Osteocyte (in vitro differentiated cells): ENCODE measurements at regions not wholly inside any gene's neighbourhood (a gene's known extent, or its start where the extent isn't known, plus 50 kb on each side); places are given as distances from the start of the nearest gene placed in this dataset.
A peak's percentile ranks its signal among the peaks of the same experiment; 100 is the strongest.
"Not testable (repeated sequence)": the region's sequence is repeated elsewhere in the genome, so short reads cannot be mapped to it uniquely, and the experiment has no call there.

ENCODE experiments used
- DNase-seq: peaks from one replicate; pipeline ENCODE4 v3.0.0; 2021; ENCODE audit warnings: mixed read lengths; ENCODE audit not compliant: unreplicated experiment; ENCODE audit errors: extremely low spot score
- H3K27ac Mint-ChIP-seq: one replicate; pipeline ENCODE4 v1.8.0; 2021; ENCODE audit warnings: mild to moderate bottlenecking, mixed read lengths; ENCODE audit not compliant: unreplicated experiment
- H3K27me3 Mint-ChIP-seq: one replicate; pipeline ENCODE4 v1.8.0; 2021; ENCODE audit warnings: mixed read lengths; ENCODE audit not compliant: unreplicated experiment
- H3K36me3 Mint-ChIP-seq: one replicate; pipeline ENCODE4 v1.8.0; 2021; ENCODE audit warnings: mixed read lengths; ENCODE audit not compliant: unreplicated experiment
- H3K4me1 Mint-ChIP-seq: one replicate; pipeline ENCODE4 v1.8.0; 2021; ENCODE audit warnings: mixed read lengths; ENCODE audit not compliant: unreplicated experiment
- H3K4me3 Mint-ChIP-seq: one replicate; pipeline ENCODE4 v1.8.0; 2021; ENCODE audit warnings: mild to moderate bottlenecking, moderate library complexity, mixed read lengths; ENCODE audit not compliant: unreplicated experiment
- H3K9me3 Mint-ChIP-seq: one replicate; pipeline ENCODE4 v1.8.0; 2021; ENCODE audit warnings: mixed read lengths; ENCODE audit not compliant: unreplicated experiment
- TF ChIP-seq, protein P1 (sequence below): fragments of 200-600 bp; sonication (generic); IDR thresholded peaks from 2 replicates; pipeline ENCODE4 v1.5.0; 2021; ENCODE audit warnings: antibody characterized with exemption, mild to moderate bottlenecking, moderate library complexity

DNA sequence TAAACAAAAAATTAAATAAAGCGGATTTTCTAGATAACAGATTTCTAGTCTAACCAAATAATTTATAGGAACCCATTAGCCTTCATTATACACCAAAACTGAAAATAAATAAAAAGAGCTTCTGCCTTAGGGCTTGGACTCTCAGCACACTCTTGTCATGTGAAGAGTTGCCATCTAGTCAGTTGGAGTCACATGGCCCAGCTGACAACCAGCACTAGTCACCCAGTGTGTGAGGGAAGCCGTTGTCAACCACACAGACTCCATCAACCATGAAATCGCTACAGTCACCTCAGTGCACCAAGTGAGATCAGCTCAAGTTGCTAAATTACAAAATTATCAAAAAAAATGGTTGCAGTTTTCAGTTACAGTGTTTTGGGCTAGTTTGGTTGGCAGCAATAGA, 470.0 kb downstream of the GASK1B start:
- Mint-ChIP-seq H3K4me1 (peaks cover 25% of the 10 kb centered on the region), H3K36me3 (no peaks in the 10 kb centered on the region), H3K9me3 (no peaks in the 10 kb centered on the region), H3K27me3 (no peaks in the 10 kb centered on the region), H3K4me3 (no peak overlapping the region), H3K27ac (peak overlapping the region; percentile 61)
- TF ChIP-seq, protein P1, sequence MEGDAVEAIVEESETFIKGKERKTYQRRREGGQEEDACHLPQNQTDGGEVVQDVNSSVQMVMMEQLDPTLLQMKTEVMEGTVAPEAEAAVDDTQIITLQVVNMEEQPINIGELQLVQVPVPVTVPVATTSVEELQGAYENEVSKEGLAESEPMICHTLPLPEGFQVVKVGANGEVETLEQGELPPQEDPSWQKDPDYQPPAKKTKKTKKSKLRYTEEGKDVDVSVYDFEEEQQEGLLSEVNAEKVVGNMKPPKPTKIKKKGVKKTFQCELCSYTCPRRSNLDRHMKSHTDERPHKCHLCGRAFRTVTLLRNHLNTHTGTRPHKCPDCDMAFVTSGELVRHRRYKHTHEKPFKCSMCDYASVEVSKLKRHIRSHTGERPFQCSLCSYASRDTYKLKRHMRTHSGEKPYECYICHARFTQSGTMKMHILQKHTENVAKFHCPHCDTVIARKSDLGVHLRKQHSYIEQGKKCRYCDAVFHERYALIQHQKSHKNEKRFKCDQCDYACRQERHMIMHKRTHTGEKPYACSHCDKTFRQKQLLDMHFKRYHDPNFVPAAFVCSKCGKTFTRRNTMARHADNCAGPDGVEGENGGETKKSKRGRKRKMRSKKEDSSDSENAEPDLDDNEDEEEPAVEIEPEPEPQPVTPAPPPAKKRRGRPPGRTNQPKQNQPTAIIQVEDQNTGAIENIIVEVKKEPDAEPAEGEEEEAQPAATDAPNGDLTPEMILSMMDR, result no peak
- no peak for DNase-seq

GRCh38 chr4:157701695-157701994, 471.2 kb downstream of the GASK1B start:
- Mint-ChIP-seq H3K27ac (peak overlapping the region; percentile 76), H3K36me3 (no peaks in the 10 kb centered on the region), H3K27me3 (no peaks in the 10 kb centered on the region), H3K9me3 (no peaks in the 10 kb centered on the region), H3K4me3 (no peak overlapping the region), H3K4me1 (peaks cover 25% of the 10 kb centered on the region)
- TF ChIP-seq, protein P1, result no peak
- DNase-seq, result no peak

DNA sequence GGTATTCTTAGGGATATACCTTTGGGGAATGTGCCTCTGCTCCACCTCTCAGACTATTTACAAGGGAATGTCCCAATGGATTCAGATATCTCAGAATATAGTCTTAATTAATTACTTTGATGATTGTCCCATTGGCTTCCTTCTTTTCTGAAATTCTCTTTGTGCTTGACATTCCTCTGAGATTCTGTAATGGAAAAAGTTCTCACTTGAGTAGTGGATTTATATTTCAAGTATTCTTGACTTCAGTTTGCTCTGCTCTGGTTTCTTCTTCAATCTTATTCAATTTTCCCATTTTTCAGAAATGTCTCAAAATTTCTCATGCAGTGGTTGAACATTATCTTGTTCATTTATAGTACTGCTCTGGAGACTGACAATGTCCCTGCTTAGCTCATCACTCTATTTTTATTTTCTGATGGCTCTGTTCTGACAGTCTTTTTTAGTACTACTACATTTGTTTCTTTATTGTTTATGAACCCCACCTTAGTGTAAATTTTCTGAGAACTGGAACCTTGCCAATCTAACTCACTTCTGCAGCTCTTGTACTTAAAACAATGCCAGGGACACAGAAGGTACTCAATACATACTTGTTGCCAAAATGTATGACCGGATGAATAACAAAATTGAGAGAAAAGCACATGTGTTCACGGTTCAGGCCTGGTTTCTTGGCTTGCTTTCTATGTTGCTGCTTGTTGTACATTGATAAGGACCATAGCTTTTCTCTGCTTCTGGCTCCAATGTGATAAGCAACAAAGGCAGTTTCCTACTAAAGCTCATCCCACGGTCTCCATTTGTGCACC, 471.7 kb downstream of the GASK1B start:
- Mint-ChIP-seq H3K36me3 (no peaks in the 10 kb centered on the region), H3K27me3 (no peaks in the 10 kb centered on the region), H3K4me1 (peaks cover 25% of the 10 kb centered on the region), H3K9me3 (no peaks in the 10 kb centered on the region), H3K4me3 (no peak overlapping the region), H3K27ac (peak overlapping the region; percentile 76)
- TF ChIP-seq, protein P1, result no peak
- DNase-seq, result no peak

DNA sequence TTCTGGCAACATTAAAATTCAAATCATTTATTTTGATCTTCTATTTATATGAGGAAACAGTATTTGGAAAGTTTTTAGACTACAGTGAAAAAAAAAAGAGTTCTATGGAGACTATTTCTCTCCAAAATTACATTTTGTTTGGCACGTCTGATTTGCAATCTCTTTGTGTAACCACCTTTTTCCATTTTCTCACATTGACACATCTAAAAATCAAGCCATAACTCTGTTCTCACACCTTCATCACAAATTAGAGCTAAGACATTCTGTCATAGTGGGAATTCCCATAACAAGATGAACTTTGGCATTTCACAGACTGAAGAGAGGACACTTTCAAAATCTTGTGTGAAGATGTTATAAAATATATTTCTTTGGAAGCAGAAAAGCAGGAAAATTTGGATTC, 468.9 kb downstream of the GRIA2 start:
- H3K27me3 Mint-ChIP-seq, result peaks cover 4% of the 10 kb centered on the region
- H3K9me3 Mint-ChIP-seq, result no peaks in the 10 kb centered on the region
- H3K36me3 Mint-ChIP-seq, result no peaks in the 10 kb centered on the region
- no peaks in the 10 kb centered on the region for H3K4me1 Mint-ChIP-seq
- no peak overlapping the region for H3K4me3 Mint-ChIP-seq
- TF ChIP-seq, protein P1, result no peak
- no peak overlapping the region for H3K27ac Mint-ChIP-seq
- no peak for DNase-seq

GRCh38 chr4:157687971-157688370, 467.4 kb downstream of the GRIA2 start:
- H3K27me3 Mint-ChIP-seq, result peaks cover 6% of the 10 kb centered on the region
- H3K4me3 Mint-ChIP-seq, result no peak overlapping the region
- TF ChIP-seq, protein P1, result no peak
- DNase-seq, result no peak
- H3K36me3 Mint-ChIP-seq, result no peaks in the 10 kb centered on the region
- H3K27ac Mint-ChIP-seq, result no peak overlapping the region
- no peaks in the 10 kb centered on the region for H3K4me1 Mint-ChIP-seq
- peaks cover 4% of the 10 kb centered on the region for H3K9me3 Mint-ChIP-seq

DNA sequence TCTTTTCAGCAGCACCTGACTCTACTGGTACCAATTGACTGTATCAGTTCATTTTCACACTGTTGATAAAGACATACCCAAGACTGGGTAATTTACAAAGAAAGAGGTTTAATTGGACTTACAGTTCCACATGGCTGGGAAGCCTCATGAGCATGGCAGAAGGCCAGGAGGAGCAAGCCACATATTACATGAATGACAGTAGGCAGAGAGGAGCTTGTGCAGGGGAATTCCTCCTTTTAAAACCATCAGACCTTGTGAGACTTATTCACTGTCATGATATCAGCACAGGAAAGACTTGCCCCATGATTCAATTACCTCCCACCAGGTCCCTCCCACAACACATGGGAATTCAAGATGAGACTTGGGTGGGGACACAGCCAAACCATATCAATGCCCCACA, 458.8 kb downstream of the GRIA2 start:
- Mint-ChIP-seq H3K9me3 (peaks cover 13% of the 10 kb centered on the region), H3K4me1 (peaks cover 12% of the 10 kb centered on the region)
- H3K27ac Mint-ChIP-seq, H3K36me3 Mint-ChIP-seq, H3K27me3 Mint-ChIP-seq, DNase-seq, H3K4me3 Mint-ChIP-seq: not testable (repeated sequence)
